ENCODE measurements at regions not wholly inside any gene's neighbourhood (a gene's known extent, or its start where the extent isn't known, plus 50 kb on each side); places are given as distances from the start of the nearest gene placed in this dataset.

DNA sequence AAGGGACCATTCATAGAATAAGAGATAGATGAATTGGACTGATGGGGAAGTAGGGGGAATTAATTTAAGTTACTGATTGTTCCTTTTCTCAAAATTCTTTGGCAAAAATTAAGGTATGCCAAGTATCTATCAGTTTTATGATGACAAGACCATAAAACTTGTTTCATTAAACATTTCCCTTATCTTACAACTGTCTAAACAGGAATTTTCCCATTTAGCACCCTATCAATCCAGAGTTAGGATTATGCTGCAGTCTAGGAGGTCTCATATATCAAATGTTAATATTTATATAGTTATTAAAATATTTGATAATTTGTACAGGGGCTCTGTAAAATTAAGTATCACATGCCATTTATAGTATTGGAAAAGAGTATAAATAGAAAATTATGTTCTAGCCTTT, 51.5 kb upstream of the ARID1B start:
- no peak for TF ChIP-seq CTCF (IDR thresholded peaks at IDR 0.05; ENCODE audit: low read length, missing control alignments)
- no peak overlapping the region for H3K4me3 ChIP-seq (replicated peaks; ENCODE audit: low read depth, low read length)
- no peak for DNase-seq (ENCODE audit: low read depth)

GRCh38 chr6:156720691-156721685, 56.2 kb upstream of the ARID1B start:
- H3K4me3 ChIP-seq (replicated peaks; ENCODE audit: low read depth, low read length) = no peak overlapping the region
- TF ChIP-seq CTCF (IDR thresholded peaks at IDR 0.05; ENCODE audit: low read length, missing control alignments) = no peak
- peak; percentile 18 for DNase-seq (ENCODE audit: low read depth)

GRCh38 chr6:156719720-156720563, 57.2 kb upstream of the ARID1B start:
- DNase-seq (ENCODE audit: low read depth) = peak; percentile 94
- TF ChIP-seq CTCF (IDR thresholded peaks at IDR 0.05; ENCODE audit: low read length, missing control alignments) = no peak
- peak overlapping the region; percentile 37 for H3K4me3 ChIP-seq (replicated peaks; ENCODE audit: low read depth, low read length)

DNA sequence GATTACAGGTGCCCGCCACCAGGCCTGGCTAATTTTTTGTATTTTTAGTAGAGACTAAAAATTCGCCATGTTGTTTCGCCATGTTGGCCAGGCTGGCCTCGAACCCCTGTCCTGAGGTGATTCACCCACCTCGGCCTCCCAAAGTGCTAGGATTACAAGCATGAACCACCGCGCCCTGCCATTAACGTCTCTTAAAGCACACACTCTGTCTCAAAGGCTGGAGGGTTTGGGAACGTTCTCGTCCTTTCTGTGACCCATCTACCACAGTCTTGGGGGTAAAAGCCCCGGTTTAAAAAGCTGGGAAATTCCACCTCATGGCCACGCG, 57.8 kb upstream of the ARID1B start:
- no peak for TF ChIP-seq CTCF (IDR thresholded peaks at IDR 0.05; ENCODE audit: low read length, missing control alignments)
- no peak for DNase-seq (ENCODE audit: low read depth)
- H3K4me3 ChIP-seq (replicated peaks; ENCODE audit: low read depth, low read length) = peak overlapping the region; percentile 37

- peak; percentile 27 for DNase-seq (ENCODE audit: low read depth)
- no peak for TF ChIP-seq CTCF (IDR thresholded peaks at IDR 0.05; ENCODE audit: low read length, missing control alignments)
- H3K4me3 ChIP-seq (replicated peaks; ENCODE audit: low read depth, low read length) = no peak overlapping the region
Measured at GRCh38 chr6:156718647-156719394, 58.4 kb upstream of the ARID1B start.

DNA sequence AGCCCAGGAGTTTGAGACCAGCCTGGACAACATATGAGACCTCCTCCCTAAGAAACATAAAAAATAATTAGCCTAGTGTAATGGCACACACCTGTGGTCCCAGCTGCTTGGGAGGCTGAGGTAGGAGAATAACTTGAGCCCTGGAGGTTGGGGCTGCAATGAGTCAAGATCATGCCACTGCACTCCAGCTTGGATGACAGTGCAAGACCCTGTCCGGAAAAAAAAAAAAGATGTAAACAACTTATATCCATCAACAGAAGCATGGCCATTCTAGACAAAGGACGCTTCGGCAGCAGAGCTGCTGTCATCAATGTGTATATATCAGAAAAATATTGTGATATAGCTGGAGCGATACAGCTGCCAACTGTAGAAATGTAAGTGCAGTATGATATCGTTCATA, 59.6 kb upstream of the ARID1B start:
- TF ChIP-seq CTCF (IDR thresholded peaks at IDR 0.05; ENCODE audit: low read length, missing control alignments) = no peak
- no peak overlapping the region for H3K4me3 ChIP-seq (replicated peaks; ENCODE audit: low read depth, low read length)
- no peak for DNase-seq (ENCODE audit: low read depth)
